Endothelial cell of umbilical vein (primary cell): ENCODE measurements at regions not wholly inside any gene's neighbourhood (a gene's known extent, or its start where the extent isn't known, plus 50 kb on each side); places are given as distances from the start of the nearest gene placed in this dataset.

Experiments
- BruUV-seq: library from RNA; stranded (reverse); fragments of 400-500 nt; replicated peaks from 2 replicates; lab custom pipeline; 2021; lab: Mats Ljungman, UMichigan
- CTCF ChIA-PET: fragments of 300-600, 350-600 bp; sonication (Branson Sonifier 250); formaldehyde crosslinking; loops from one replicate; lab custom pipeline; 2021; ENCODE audit warnings: antibody characterized with exemption, inconsistent platforms; lab: Charles Lee
- POLR2A ChIA-PET: fragments of 300-600, 350-600 bp; sonication (Branson Sonifier 250); formaldehyde crosslinking; loops from one replicate; lab custom pipeline; 2021; ENCODE audit warnings: antibody characterized with exemption, inconsistent platforms; lab: Charles Lee
- DNase-seq: peaks from one replicate; pipeline ENCODE4 v3.0.0-alpha.2; 2011; ENCODE audit warnings: low read depth, low spot score
- FAIRE-seq: peaks from 2 replicates; lab custom pipeline; 2011; peaks lifted over from hg19 to GRCh38; lab: Jason Lieb, UNC
- H2AFZ ChIP-seq: 2 replicates; pipeline ENCODE4 v1.6.0; 2012; ENCODE audit warnings: low read depth, low read length, control low read depth, inconsistent platforms
- H3K27ac ChIP-seq: 2 replicates; pipeline ENCODE4 v1.5.1; 2011; ENCODE audit warnings: low read depth, mild to moderate bottlenecking, control low read depth, low read length, moderate library complexity; ENCODE audit not compliant: insufficient read depth
- H3K27me3 ChIP-seq, 2 experiments: 2 replicates each; pipeline versions ENCODE4 v1.6.0 to v1.6.1; 2011; ENCODE audit warnings: low read length in 2 of 2, mixed read lengths in 1 of 2; ENCODE audit not compliant: control insufficient read depth in 2 of 2, insufficient read depth in 2 of 2
- H3K36me3 ChIP-seq, 2 experiments: 2 replicates in 1 of 2; 3 replicates in 1 of 2; pipeline ENCODE4 v1.5.1; 2011; ENCODE audit warnings: low read length in 2 of 2, mild to moderate bottlenecking in 1 of 2, moderate library complexity in 1 of 2; ENCODE audit not compliant: control insufficient read depth in 2 of 2, insufficient read depth in 2 of 2; ENCODE audit errors: extremely low read depth in 1 of 2
- H3K4me1 ChIP-seq: 3 replicates; pipeline ENCODE4 v1.5.1; 2011; ENCODE audit warnings: mild to moderate bottlenecking, low read length; ENCODE audit not compliant: control insufficient read depth, insufficient read depth; ENCODE audit errors: extremely low read depth
- H3K4me2 ChIP-seq: 2 replicates; pipeline ENCODE4 v1.6.1; 2011; ENCODE audit warnings: low read length, control low read depth, mixed read lengths; ENCODE audit not compliant: insufficient read depth
- H3K4me3 ChIP-seq, 3 experiments: fragments of 200-600 bp in 1 of 3; sonication (generic), shearing (Covaris generic) in 1 of 3; replicated peaks in 1 of 3; 2 replicates each; pipeline ENCODE4 v1.5.1; 2011 to 2016; ENCODE audit warnings: control low read depth in 3 of 3, low read length in 3 of 3, mild to moderate bottlenecking in 2 of 3, inconsistent platforms in 1 of 3, low read depth in 1 of 3, moderate library complexity in 1 of 3; ENCODE audit not compliant: insufficient read depth in 1 of 3
- H3K79me2 ChIP-seq: 2 replicates; pipeline ENCODE4 v1.6.0; 2012; ENCODE audit warnings: low read length, inconsistent platforms; ENCODE audit not compliant: control insufficient read depth, insufficient read depth
- H3K9ac ChIP-seq: replicated peaks from 2 replicates; pipeline ENCODE3; 2011; ENCODE audit warnings: low read length, control low read depth; ENCODE audit not compliant: insufficient read depth; ENCODE audit errors: extremely low read depth
- H3K9me1 ChIP-seq: replicated peaks from 3 replicates; pipeline ENCODE4 v1.6.0; 2011; ENCODE audit warnings: mild to moderate bottlenecking, low read length; ENCODE audit not compliant: control insufficient read depth, insufficient read depth; ENCODE audit errors: extremely low read depth
- H3K9me3 ChIP-seq: replicated peaks from 2 replicates; pipeline ENCODE4 v1.5.1; 2012; ENCODE audit warnings: low read length, inconsistent platforms; ENCODE audit not compliant: control insufficient read depth, insufficient read depth
- H4K20me1 ChIP-seq: replicated peaks from 2 replicates; pipeline ENCODE3; 2011; ENCODE audit warnings: mild to moderate bottlenecking, low read length; ENCODE audit not compliant: control insufficient read depth, insufficient read depth; ENCODE audit errors: extremely low read depth
- EZH2 ChIP-seq: IDR thresholded peaks from 2 replicates; pipeline ENCODE4 v1.6.1; 2012; ENCODE audit warnings: borderline replicate concordance, low read depth, mild to moderate bottlenecking, moderate library complexity, low read length, inconsistent platforms; ENCODE audit not compliant: severe bottlenecking
- FOS ChIP-seq: IDR thresholded peaks from 2 replicates; pipeline ENCODE4 v1.6.1; 2011; ENCODE audit warnings: mild to moderate bottlenecking, low read length, moderate library complexity, borderline replicate concordance; ENCODE audit not compliant: insufficient read depth
- GATA2 ChIP-seq: IDR thresholded peaks from 2 replicates; pipeline ENCODE4 v1.7.0; 2011; ENCODE audit warnings: low read depth, mild to moderate bottlenecking, moderate library complexity, mixed read lengths, low read length; ENCODE audit not compliant: insufficient read length, insufficient read depth
- JUN ChIP-seq: IDR thresholded peaks from 2 replicates; pipeline ENCODE4 v1.6.1; 2011; ENCODE audit warnings: borderline replicate concordance, low read depth; ENCODE audit not compliant: insufficient read length, insufficient read depth
- MAX ChIP-seq: IDR thresholded peaks from 2 replicates; pipeline ENCODE4 v1.6.1; 2011; ENCODE audit not compliant: insufficient read depth, insufficient read length
- MYC ChIP-seq: IDR thresholded peaks from one replicate; pipeline ENCODE4 v1.6.1; 2011; ENCODE audit warnings: mild to moderate bottlenecking, low read depth, low read length
- POLR2A ChIP-seq: IDR thresholded peaks from 2 replicates; pipeline ENCODE4 v1.6.1; 2012; ENCODE audit warnings: low read depth, mild to moderate bottlenecking, control low read depth, low read length
- POLR2AphosphoS5 ChIP-seq: IDR thresholded peaks from 2 replicates; pipeline ENCODE4 v1.6.1; 2012; ENCODE audit warnings: low read depth, mild to moderate bottlenecking, control low read depth, low read length, moderate library complexity; ENCODE audit not compliant: insufficient read depth
- dilution Hi-C: fragments of 300-500 bp; cut with MboI; formaldehyde crosslinking; loops from one replicate; pipeline ENCODE4 v1.15.0; 2019; ENCODE audit warnings: low sequenced_read_pairs; ENCODE audit not compliant: extremely low pct_ligation_motif_present
- intact Hi-C: fragments of 100-400 bp; cut with micrococcal nuclease; formaldehyde crosslinking; loops from one replicate; pipeline ENCODE4 v1.10.0; 2022
- TF ChIP-seq, protein P1 (sequence below), 2 donors: IDR thresholded peaks; 1 replicate in 1 of 2; 2 replicates in 1 of 2; pipeline ENCODE4 v1.5.1; 2011; ENCODE audit warnings: low read length in 2 of 2, mild to moderate bottlenecking in 2 of 2, moderate library complexity in 2 of 2, control low read depth in 1 of 2, inconsistent platforms in 1 of 2, low read depth in 1 of 2; ENCODE audit not compliant: insufficient read depth in 1 of 2; ENCODE audit errors: extremely low read depth in 1 of 2

GRCh38 chr7:113216038-113216437 lies 97.7 kb upstream of the SMIM30 start:
- no peaks in the 10 kb centered on the region for H3K4me1 ChIP-seq
- no peaks in the 10 kb centered on the region for H3K79me2 ChIP-seq
- intact Hi-C loops (no loop called here), dilution Hi-C loops (no loop called here)
- no peaks in the 10 kb centered on the region for H3K9me3 ChIP-seq
- no peak overlapping the region for H3K9ac ChIP-seq
- BruUV-seq, result no TSS peak
- no peak for FAIRE-seq
- no peak for DNase-seq
- no peaks in the 10 kb centered on the region for H4K20me1 ChIP-seq
- H3K36me3 ChIP-seq, result no peaks in the 10 kb centered on the region
- TF ChIP-seq GATA2 (no peak), JUN (no peak), MAX (no peak), MYC (no peak), EZH2 (no peak), POLR2AphosphoS5 (no peak), FOS (no peak), POLR2A (no peak)
- TF ChIP-seq, protein P1, sequence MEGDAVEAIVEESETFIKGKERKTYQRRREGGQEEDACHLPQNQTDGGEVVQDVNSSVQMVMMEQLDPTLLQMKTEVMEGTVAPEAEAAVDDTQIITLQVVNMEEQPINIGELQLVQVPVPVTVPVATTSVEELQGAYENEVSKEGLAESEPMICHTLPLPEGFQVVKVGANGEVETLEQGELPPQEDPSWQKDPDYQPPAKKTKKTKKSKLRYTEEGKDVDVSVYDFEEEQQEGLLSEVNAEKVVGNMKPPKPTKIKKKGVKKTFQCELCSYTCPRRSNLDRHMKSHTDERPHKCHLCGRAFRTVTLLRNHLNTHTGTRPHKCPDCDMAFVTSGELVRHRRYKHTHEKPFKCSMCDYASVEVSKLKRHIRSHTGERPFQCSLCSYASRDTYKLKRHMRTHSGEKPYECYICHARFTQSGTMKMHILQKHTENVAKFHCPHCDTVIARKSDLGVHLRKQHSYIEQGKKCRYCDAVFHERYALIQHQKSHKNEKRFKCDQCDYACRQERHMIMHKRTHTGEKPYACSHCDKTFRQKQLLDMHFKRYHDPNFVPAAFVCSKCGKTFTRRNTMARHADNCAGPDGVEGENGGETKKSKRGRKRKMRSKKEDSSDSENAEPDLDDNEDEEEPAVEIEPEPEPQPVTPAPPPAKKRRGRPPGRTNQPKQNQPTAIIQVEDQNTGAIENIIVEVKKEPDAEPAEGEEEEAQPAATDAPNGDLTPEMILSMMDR (IDR thresholded peaks at IDR 0.05; ENCODE audit: extremely low read depth in 1 of 2, insufficient read depth in 1 of 2, low read depth in 1 of 2, low read length in 2 of 2), result no peak
- no peak overlapping the region for H3K4me2 ChIP-seq
- H2AFZ ChIP-seq, result no peak overlapping the region
- ChIA-PET POLR2A (no interaction called here), CTCF (no interaction called here)
- H3K27ac ChIP-seq, result no peak overlapping the region
- H3K27me3 ChIP-seq, result no peaks in the 10 kb centered on the region
- H3K4me3 ChIP-seq, result no peak overlapping the region
- no peaks in the 10 kb centered on the region for H3K9me1 ChIP-seq
